ENCODE measurements at regions not wholly inside any gene's neighbourhood (a gene's known extent, or its start where the extent isn't known, plus 50 kb on each side); places are given as distances from the start of the nearest gene placed in this dataset.

- no TSS peak for BruUV-seq (replicated peaks)
- no peaks in the 10 kb centered on the region for H3K27me3 ChIP-seq (ENCODE audit: control insufficient read depth, insufficient read depth, low read length)
- H3K79me1 ChIP-seq (ENCODE audit: low read depth in 1 of 2, low read length in 2 of 2): no peaks in the 10 kb centered on the region
- H2AK9ac ChIP-seq (replicated peaks; ENCODE audit: low read depth, low read length, poor library complexity): no peak overlapping the region
- H3K14ac ChIP-seq (replicated peaks; ENCODE audit: low read depth, low read length): no peak overlapping the region
- dilution Hi-C loops (cut with HindIII; ENCODE audit: low sequenced_read_pairs, unreplicated experiment) (no loop called here), intact Hi-C loops (cut with micrococcal nuclease) (no loop called here), in situ Hi-C loops (cut with MboI; ENCODE audit: low sequenced_read_pairs) (no loop called here)
- no peak for DNase-seq
- H2BK20ac ChIP-seq (ENCODE audit: low read depth, low read length): no peak overlapping the region
- H4K5ac ChIP-seq (ENCODE audit: low read depth, low read length): no peak overlapping the region
- TF ChIP-seq MXI1 (IDR thresholded peaks at IDR 0.05; ENCODE audit: borderline replicate concordance, low read depth, low read length) (no peak), POLR2A (IDR thresholded peaks at IDR 0.05; ENCODE audit: low read depth, low read length) (no peak), USF2 (IDR thresholded peaks at IDR 0.05; ENCODE audit: low read depth, low read length) (no peak), MAZ (IDR thresholded peaks at IDR 0.05; ENCODE audit: borderline replicate concordance, low read depth, low read length) (no peak), BHLHE40 (IDR thresholded peaks at IDR 0.05; ENCODE audit: low read depth, low read length) (no peak), RAD21 (IDR thresholded peaks at IDR 0.05; ENCODE audit: low read length) (no peak), FOS (IDR thresholded peaks at IDR 0.05; ENCODE audit: low read depth, low read length) (no peak), CEBPB (IDR thresholded peaks at IDR 0.05; ENCODE audit: low read depth, low read length) (no peak), NFE2L2 (IDR thresholded peaks at IDR 0.05; ENCODE audit: low read depth, low read length) (no peak), CHD1 (IDR thresholded peaks at IDR 0.05; ENCODE audit: low read depth, low read length) (no peak), RCOR1 (IDR thresholded peaks at IDR 0.05; ENCODE audit: insufficient replicate concordance, low read length) (no peak), RFX5 (IDR thresholded peaks at IDR 0.05; ENCODE audit: low read depth, low read length) (no peak), MAFK (IDR thresholded peaks at IDR 0.05; ENCODE audit: low read depth, low read length) (no peak), SMC3 (IDR thresholded peaks at IDR 0.05; ENCODE audit: low read depth, low read length) (no peak), ELK1 (IDR thresholded peaks at IDR 0.05; ENCODE audit: borderline replicate concordance, low read depth, low read length) (no peak)
- TF ChIP-seq, protein P1, sequence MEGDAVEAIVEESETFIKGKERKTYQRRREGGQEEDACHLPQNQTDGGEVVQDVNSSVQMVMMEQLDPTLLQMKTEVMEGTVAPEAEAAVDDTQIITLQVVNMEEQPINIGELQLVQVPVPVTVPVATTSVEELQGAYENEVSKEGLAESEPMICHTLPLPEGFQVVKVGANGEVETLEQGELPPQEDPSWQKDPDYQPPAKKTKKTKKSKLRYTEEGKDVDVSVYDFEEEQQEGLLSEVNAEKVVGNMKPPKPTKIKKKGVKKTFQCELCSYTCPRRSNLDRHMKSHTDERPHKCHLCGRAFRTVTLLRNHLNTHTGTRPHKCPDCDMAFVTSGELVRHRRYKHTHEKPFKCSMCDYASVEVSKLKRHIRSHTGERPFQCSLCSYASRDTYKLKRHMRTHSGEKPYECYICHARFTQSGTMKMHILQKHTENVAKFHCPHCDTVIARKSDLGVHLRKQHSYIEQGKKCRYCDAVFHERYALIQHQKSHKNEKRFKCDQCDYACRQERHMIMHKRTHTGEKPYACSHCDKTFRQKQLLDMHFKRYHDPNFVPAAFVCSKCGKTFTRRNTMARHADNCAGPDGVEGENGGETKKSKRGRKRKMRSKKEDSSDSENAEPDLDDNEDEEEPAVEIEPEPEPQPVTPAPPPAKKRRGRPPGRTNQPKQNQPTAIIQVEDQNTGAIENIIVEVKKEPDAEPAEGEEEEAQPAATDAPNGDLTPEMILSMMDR (conservative IDR thresholded peaks at IDR 0.05; ENCODE audit: low read depth, low read length): no peak
- no peak overlapping the region for H3K4me3 ChIP-seq (ENCODE audit: insufficient read depth, low read depth, low read length)
- no peaks in the 10 kb centered on the region for H3K9me1 ChIP-seq (ENCODE audit: insufficient read depth, low read length)
- H2AK5ac ChIP-seq (ENCODE audit: low read depth, low read length): no peak overlapping the region
- ChIA-PET CTCF (no interaction called here), POLR2A (ENCODE audit: unreplicated experiment) (no interaction called here)
- no peak overlapping the region for H3K9ac ChIP-seq (ENCODE audit: low read depth, low read length)
- no peak overlapping the region for H3K27ac ChIP-seq (ENCODE audit: insufficient read depth, low read length)
- no peaks in the 10 kb centered on the region for H3K36me3 ChIP-seq (ENCODE audit: control insufficient read depth, insufficient read depth, low read length)
- peak overlapping the region; percentile 15 for H2AFZ ChIP-seq (replicated peaks; ENCODE audit: low read length, poor library complexity)
- no peaks in the 10 kb centered on the region for H4K20me1 ChIP-seq (ENCODE audit: insufficient read depth, low read length)
- no peak overlapping the region for H3K18ac ChIP-seq (ENCODE audit: low read depth, low read length)
- H3K9me3 ChIP-seq (ENCODE audit: control insufficient read depth, insufficient read depth, low read length): peaks cover 1% of the 10 kb centered on the region
- H3K56ac ChIP-seq (ENCODE audit: extremely low read depth, insufficient read depth, low read length): no peak overlapping the region
- no peak overlapping the region for H2BK5ac ChIP-seq (ENCODE audit: low read depth, low read length, poor library complexity, severe bottlenecking)
- no peak overlapping the region for H2BK15ac ChIP-seq (ENCODE audit: low read depth, low read length)
- ATAC-seq (ENCODE audit: low read depth): no peak
- H3K23ac ChIP-seq (ENCODE audit: low read depth, low read length): no peak overlapping the region
- H2BK120ac ChIP-seq (ENCODE audit: low read depth, low read length): no peak overlapping the region
- no peak overlapping the region for H3K4ac ChIP-seq (ENCODE audit: low read depth, low read length)
- no peaks in the 10 kb centered on the region for H3K4me1 ChIP-seq (ENCODE audit: control insufficient read depth, insufficient read depth, low read length)
- no peak overlapping the region for H3K4me2 ChIP-seq (ENCODE audit: low read depth, low read length)
- H4K91ac ChIP-seq (ENCODE audit: insufficient read depth, low read depth, low read length): no peak overlapping the region
- H4K8ac ChIP-seq (ENCODE audit: low read depth in 2 of 2, low read length in 2 of 2): no peak overlapping the region
These were observed 170.8 kb upstream of the ASIC2 start for GRCh38 chr17:33463887-33464286.

Data from IMR-90 (cell line).